Neural progenitor cell (in vitro differentiated cells): ENCODE measurements at regions not wholly inside any gene's neighbourhood (a gene's known extent, or its start where the extent isn't known, plus 50 kb on each side); places are given as distances from the start of the nearest gene placed in this dataset.

Experiments
- DNase-seq: peaks from one replicate; pipeline ENCODE4 v3.0.0-alpha.2; 2016; ENCODE audit warnings: low spot score
- H2AFZ ChIP-seq: fragments of 200-600 bp; sonication (generic); replicated peaks from 2 replicates; pipeline ENCODE4 v1.6.1; 2016; ENCODE audit warnings: antibody characterized with exemption
- H3F3A ChIP-seq: fragments of 200-600 bp; sonication (generic); 2 replicates; pipeline ENCODE4 v1.6.1; 2016; ENCODE audit warnings: antibody characterized with exemption, low read depth
- H3K27ac ChIP-seq: fragments of 200-600 bp; sonication (generic); 2 replicates; pipeline ENCODE4 v1.5.1; 2016; ENCODE audit warnings: mild to moderate bottlenecking
- H3K27me3 ChIP-seq: fragments of 200-600 bp; sonication (generic); 2 replicates; pipeline ENCODE4 v1.6.1; 2016; ENCODE audit warnings: mild to moderate bottlenecking, moderate library complexity
- H3K36me3 ChIP-seq: fragments of 200-600 bp; sonication (generic); 2 replicates; pipeline ENCODE4 v1.5.1; 2016
- H3K4me1 ChIP-seq: fragments of 200-600 bp; sonication (generic); 2 replicates; pipeline ENCODE4 v1.6.1; 2016; ENCODE audit warnings: mixed run types
- H3K4me2 ChIP-seq: fragments of 200-600 bp; sonication (generic); 2 replicates; pipeline ENCODE4 v1.6.1; 2016
- H3K4me3 ChIP-seq: fragments of 200-600 bp; sonication (generic); 2 replicates; pipeline ENCODE4 v1.5.1; 2016
- H3K79me2 ChIP-seq: fragments of 200-600 bp; sonication (generic); 2 replicates; pipeline ENCODE4 v1.6.1; 2016; ENCODE audit warnings: low read depth
- H3K9ac ChIP-seq: fragments of 200-600 bp; sonication (generic); 2 replicates; pipeline ENCODE4 v1.6.1; 2016
- H3K9me3 ChIP-seq: fragments of 200-600 bp; sonication (generic); 2 replicates; pipeline ENCODE4 v1.5.1; 2016; ENCODE audit warnings: low read depth
- H4K20me1 ChIP-seq: fragments of 200-600 bp; sonication (generic); 2 replicates; pipeline ENCODE4 v1.6.1; 2016; ENCODE audit warnings: low read depth
- H3K27ac Mint-ChIP-seq: 3 replicates; pipeline ENCODE4 v1.8.0; 2021; ENCODE audit warnings: mixed read lengths
- H3K27me3 Mint-ChIP-seq: 2 replicates; pipeline ENCODE4 v1.8.0; 2022; ENCODE audit warnings: low read depth, mild to moderate bottlenecking, inconsistent platforms, moderate library complexity, mixed read lengths; ENCODE audit not compliant: insufficient read depth
- H3K36me3 Mint-ChIP-seq: 3 replicates; pipeline ENCODE4 v1.8.0; 2021; ENCODE audit warnings: mixed read lengths
- H3K4me1 Mint-ChIP-seq: 3 replicates; pipeline ENCODE4 v1.8.0; 2021; ENCODE audit warnings: mixed read lengths
- H3K4me3 Mint-ChIP-seq: 3 replicates; pipeline ENCODE4 v1.8.0; 2021; ENCODE audit warnings: mild to moderate bottlenecking, moderate library complexity, mixed read lengths
- H3K9me3 Mint-ChIP-seq: 3 replicates; pipeline ENCODE4 v1.8.0; 2020; ENCODE audit warnings: mixed read lengths
- EZH2 ChIP-seq: fragments of 200-600 bp; sonication (generic); IDR thresholded peaks from 2 replicates; pipeline ENCODE4 v1.6.1; 2017; ENCODE audit warnings: antibody characterized with exemption, mild to moderate bottlenecking, moderate library complexity
- EZH2phosphoT487 ChIP-seq: fragments of 200-600 bp; sonication (generic); IDR thresholded peaks from 2 replicates; pipeline ENCODE4 v1.6.1; 2017; ENCODE audit warnings: antibody characterized with exemption
- small RNA-seq: library from RNA; depleted of rRNA; stranded (forward); fragments of <200 nt; gene quantifications from one replicate; pipeline ENCODE3, GENCODE V24; 2015
- TF ChIP-seq, protein P1 (sequence below): fragments of 200-600 bp; sonication (generic); IDR thresholded peaks from 2 replicates; pipeline ENCODE4 v1.5.1; 2017; ENCODE audit warnings: antibody characterized with exemption, mild to moderate bottlenecking

DNA sequence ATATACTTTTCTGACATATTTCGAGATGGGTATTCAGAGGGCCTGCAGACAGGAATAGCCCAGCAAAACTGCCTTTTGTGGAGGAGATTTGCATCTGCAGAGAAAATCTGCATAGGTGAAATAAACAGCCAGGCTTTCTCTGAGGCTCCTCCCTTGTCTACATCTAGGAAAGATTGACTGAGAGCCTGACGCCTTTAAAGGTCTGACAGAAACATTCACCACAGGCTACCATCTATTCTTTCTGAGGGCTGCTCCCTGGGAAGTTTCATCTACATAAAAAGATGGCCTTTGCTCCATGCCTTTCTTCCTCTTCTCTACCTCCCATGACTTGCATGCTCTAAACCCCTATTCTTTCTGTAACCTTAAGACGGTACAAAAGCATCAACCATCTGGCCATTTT, 55.0 kb upstream of the AP1S2 start:
- peak overlapping the region; percentile 77 for H2AFZ ChIP-seq
- H3K79me2 ChIP-seq: no peaks in the 10 kb centered on the region
- no peaks in the 10 kb centered on the region for H3K9me3 ChIP-seq
- peaks cover 26% of the 10 kb centered on the region for H3K4me1 ChIP-seq
- peak overlapping the region; percentile 95 for H3K27ac Mint-ChIP-seq
- H3K27me3 ChIP-seq: no peaks in the 10 kb centered on the region
- H3K4me2 ChIP-seq: peak overlapping the region; percentile 32
- peak; percentile 46 for DNase-seq
- peaks cover 55% of the 10 kb centered on the region for H3K4me1 Mint-ChIP-seq
- peaks cover 4% of the 10 kb centered on the region for H3K27me3 Mint-ChIP-seq
- TF ChIP-seq EZH2: no peak
- TF ChIP-seq, protein P1, sequence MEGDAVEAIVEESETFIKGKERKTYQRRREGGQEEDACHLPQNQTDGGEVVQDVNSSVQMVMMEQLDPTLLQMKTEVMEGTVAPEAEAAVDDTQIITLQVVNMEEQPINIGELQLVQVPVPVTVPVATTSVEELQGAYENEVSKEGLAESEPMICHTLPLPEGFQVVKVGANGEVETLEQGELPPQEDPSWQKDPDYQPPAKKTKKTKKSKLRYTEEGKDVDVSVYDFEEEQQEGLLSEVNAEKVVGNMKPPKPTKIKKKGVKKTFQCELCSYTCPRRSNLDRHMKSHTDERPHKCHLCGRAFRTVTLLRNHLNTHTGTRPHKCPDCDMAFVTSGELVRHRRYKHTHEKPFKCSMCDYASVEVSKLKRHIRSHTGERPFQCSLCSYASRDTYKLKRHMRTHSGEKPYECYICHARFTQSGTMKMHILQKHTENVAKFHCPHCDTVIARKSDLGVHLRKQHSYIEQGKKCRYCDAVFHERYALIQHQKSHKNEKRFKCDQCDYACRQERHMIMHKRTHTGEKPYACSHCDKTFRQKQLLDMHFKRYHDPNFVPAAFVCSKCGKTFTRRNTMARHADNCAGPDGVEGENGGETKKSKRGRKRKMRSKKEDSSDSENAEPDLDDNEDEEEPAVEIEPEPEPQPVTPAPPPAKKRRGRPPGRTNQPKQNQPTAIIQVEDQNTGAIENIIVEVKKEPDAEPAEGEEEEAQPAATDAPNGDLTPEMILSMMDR: no peak
- no peak for TF ChIP-seq EZH2phosphoT487
- H3K4me3 Mint-ChIP-seq: no peak overlapping the region
- H3K4me3 ChIP-seq: no peak overlapping the region
- no peak overlapping the region for H3K9ac ChIP-seq
- no peaks in the 10 kb centered on the region for H3K36me3 ChIP-seq
- no peaks in the 10 kb centered on the region for H4K20me1 ChIP-seq
- peaks cover 30% of the 10 kb centered on the region for H3F3A ChIP-seq
- H3K27ac ChIP-seq: peak overlapping the region; percentile 55
- peaks cover 10% of the 10 kb centered on the region for H3K9me3 Mint-ChIP-seq
- no peaks in the 10 kb centered on the region for H3K36me3 Mint-ChIP-seq

DNA sequence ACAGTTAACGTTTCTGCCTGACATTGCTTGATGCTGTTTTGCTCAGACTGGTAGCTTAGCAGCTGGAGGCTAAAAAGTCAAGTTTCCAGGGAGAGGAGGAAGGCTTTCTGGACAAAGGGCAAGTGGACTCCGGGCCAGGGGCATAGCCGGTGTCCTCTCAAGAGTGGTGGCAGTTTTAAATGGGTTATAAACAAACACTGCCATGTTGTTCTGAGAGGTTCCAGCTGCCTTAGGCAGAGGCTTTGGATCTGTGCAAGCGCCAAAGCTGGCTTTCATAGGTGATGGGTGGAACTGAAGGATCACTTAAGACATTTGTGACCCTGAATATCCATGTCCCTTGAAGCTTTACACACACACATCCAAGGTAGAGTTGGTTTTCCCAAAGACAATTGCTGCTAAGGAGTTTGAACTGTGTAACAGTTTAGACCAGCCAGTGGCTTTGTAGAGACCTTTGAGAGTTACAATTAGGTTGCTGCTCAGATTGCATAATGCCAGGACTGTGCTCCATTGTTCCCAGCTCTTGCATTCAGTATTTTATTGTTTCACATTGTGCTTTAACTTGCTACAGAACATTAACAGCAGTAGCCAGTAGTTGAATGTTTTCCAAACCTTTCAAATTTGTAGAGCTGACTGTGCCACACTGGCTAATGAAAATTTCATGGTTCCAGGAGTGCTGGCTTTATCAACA, 54.1 kb upstream of the AP1S2 start:
- Histone ChIP-seq H2AFZ (peak overlapping the region; percentile 77), H3F3A (peaks cover 30% of the 10 kb centered on the region), H3K36me3 (no peaks in the 10 kb centered on the region), H3K4me2 (peak overlapping the region; percentile 32), H3K4me1 (peaks cover 26% of the 10 kb centered on the region), H3K9me3 (no peaks in the 10 kb centered on the region), H3K27me3 (no peaks in the 10 kb centered on the region), H4K20me1 (no peaks in the 10 kb centered on the region), H3K27ac (peak overlapping the region; percentile 55), H3K79me2 (no peaks in the 10 kb centered on the region), H3K4me3 (no peak overlapping the region), H3K9ac (no peak overlapping the region)
- Mint-ChIP-seq H3K4me3 (no peak overlapping the region), H3K36me3 (no peaks in the 10 kb centered on the region), H3K9me3 (peaks cover 8% of the 10 kb centered on the region), H3K27me3 (peaks cover 4% of the 10 kb centered on the region), H3K4me1 (peaks cover 50% of the 10 kb centered on the region), H3K27ac (peak overlapping the region; percentile 95)
- TF ChIP-seq EZH2phosphoT487: no peak
- TF ChIP-seq, protein P1: no peak
- no peak for TF ChIP-seq EZH2
- DNase-seq: peak; percentile 54

DNA sequence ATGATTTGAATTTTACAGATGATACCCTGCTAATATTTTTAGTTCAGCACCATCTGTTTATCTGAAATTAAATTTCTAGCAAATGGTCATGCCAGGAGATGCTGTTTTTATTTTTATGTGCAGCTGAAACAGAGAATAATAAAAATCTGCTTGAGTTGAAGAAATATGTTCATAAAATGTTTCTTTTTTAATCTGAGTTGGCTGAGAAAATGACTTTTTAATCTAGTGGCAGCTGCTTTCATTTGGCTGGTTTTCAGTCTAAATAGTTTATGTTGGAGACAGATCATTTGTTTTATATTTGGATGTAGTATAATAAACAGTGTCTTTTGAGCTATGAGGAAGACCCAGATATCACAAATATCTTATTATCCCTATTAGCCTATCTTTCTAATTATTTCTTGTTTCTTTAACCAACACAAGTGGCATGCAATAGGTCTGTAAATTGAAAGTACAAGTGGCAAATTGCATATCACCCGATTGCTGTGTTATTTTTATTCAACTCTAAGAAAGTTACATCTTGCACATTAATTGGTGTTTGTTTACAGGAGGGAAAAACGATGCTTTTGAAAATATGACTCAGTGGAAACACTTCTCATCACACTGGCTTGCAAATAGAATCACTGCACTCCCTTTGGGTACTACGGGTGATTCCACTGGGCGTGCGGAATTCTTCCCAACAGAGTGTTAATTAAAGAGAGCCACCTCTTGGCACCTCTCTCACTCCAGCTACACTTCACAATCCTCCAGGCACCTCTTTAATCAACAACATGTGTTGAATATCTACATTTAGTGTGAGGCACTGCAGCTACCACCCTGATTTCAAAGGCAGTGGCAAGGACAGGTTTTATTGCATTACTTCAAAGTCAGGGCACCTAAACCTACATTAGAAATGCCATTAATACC, 51.7 kb upstream of the AP1S2 start:
- H3K9me3 Mint-ChIP-seq: peaks cover 12% of the 10 kb centered on the region
- H3K79me2 ChIP-seq: no peaks in the 10 kb centered on the region
- peaks cover 26% of the 10 kb centered on the region for H3K4me1 ChIP-seq
- no peaks in the 10 kb centered on the region for H3K27me3 ChIP-seq
- peaks cover 10% of the 10 kb centered on the region for H3K27me3 Mint-ChIP-seq
- H3K4me3 ChIP-seq: no peak overlapping the region
- no peaks in the 10 kb centered on the region for H4K20me1 ChIP-seq
- H2AFZ ChIP-seq: no peak overlapping the region
- DNase-seq: no peak
- no peak overlapping the region for H3K27ac ChIP-seq
- no peak overlapping the region for H3K4me2 ChIP-seq
- H3K4me3 Mint-ChIP-seq: no peak overlapping the region
- no peaks in the 10 kb centered on the region for H3K36me3 ChIP-seq
- H3K9me3 ChIP-seq: no peaks in the 10 kb centered on the region
- no peak for TF ChIP-seq EZH2
- peaks cover 3% of the 10 kb centered on the region for H3K36me3 Mint-ChIP-seq
- peaks cover 30% of the 10 kb centered on the region for H3F3A ChIP-seq
- peak overlapping the region; percentile 22 for H3K27ac Mint-ChIP-seq
- H3K4me1 Mint-ChIP-seq: peaks cover 44% of the 10 kb centered on the region
- H3K9ac ChIP-seq: no peak overlapping the region

Small RNA genes lying in the stretch of these regions (small RNA-seq; reads per million reads assigned to genes)
- 0.14 reads per million for gene RNU5F-7P
